Activated T-helper 17 cell treated with anti-CD3 and anti-CD28 coated beads, Interleukin-2, amount 50 U/mL, for 72 hours (primary cell): ENCODE measurements at regions not wholly inside any gene's neighbourhood (a gene's known extent, or its start where the extent isn't known, plus 50 kb on each side); places are given as distances from the start of the nearest gene placed in this dataset.

Experiments
- ATAC-seq: fragments of 150-1000 bp; cut with Tn5 transposase; replicated peaks from 2 replicates; pipeline ENCODE4 v1.10.0; 2021; ENCODE audit warnings: mild to moderate bottlenecking, moderate library complexity
- H3K27ac Mint-ChIP-seq: one replicate; pipeline ENCODE4 v1.8.0; 2022; ENCODE audit warnings: mixed read lengths
- H3K27me3 Mint-ChIP-seq: one replicate; pipeline ENCODE4 v1.8.0; 2022; ENCODE audit warnings: mixed read lengths
- H3K36me3 Mint-ChIP-seq: one replicate; pipeline ENCODE4 v1.8.0; 2022; ENCODE audit warnings: low read depth, mild to moderate bottlenecking, mixed read lengths
- H3K4me1 Mint-ChIP-seq: one replicate; pipeline ENCODE4 v1.8.0; 2022; ENCODE audit warnings: mixed read lengths
- H3K4me3 Mint-ChIP-seq: one replicate; pipeline ENCODE4 v1.8.0; 2022; ENCODE audit warnings: mild to moderate bottlenecking, mixed read lengths
- H3K9me3 Mint-ChIP-seq: one replicate; pipeline ENCODE4 v1.8.0; 2022; ENCODE audit warnings: mixed read lengths

DNA sequence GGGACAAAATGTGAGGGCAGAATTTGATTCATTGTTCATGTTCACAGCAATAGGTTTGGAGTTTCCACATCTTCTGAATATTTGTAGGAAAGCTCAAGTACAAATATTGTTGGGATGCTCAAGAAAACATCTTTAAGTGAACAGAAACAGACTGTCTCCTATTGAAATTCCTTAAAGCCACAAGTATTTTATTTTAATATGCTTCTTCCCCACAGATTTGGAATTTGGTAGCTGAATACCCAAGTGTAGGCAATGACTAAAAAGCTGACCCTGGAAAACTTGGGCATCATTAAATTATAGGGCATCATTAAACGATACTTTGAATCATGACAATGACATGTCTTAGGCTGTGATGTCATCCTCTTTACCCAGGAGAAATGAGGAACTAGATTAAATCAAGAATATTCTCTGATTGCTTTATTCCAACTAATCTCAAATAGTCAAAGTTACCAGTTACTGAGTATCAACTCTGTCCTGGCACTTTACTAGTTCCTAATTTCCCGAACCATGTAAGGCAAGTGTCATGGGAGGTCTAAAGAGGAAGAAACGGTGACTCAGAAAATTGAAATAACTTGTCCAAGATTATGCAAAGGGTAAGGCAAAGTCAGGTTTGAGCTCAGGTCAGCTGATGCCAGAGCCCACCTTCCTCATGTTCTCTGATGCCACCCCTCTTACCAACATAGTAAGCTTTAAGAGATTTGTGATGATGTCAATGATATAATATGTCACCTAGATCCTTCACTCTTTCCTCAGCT, 223.1 kb upstream of the LEF1 start:
- H3K36me3 Mint-ChIP-seq: no peaks in the 10 kb centered on the region
- H3K27me3 Mint-ChIP-seq: no peaks in the 10 kb centered on the region
- ATAC-seq: no peak

DNA sequence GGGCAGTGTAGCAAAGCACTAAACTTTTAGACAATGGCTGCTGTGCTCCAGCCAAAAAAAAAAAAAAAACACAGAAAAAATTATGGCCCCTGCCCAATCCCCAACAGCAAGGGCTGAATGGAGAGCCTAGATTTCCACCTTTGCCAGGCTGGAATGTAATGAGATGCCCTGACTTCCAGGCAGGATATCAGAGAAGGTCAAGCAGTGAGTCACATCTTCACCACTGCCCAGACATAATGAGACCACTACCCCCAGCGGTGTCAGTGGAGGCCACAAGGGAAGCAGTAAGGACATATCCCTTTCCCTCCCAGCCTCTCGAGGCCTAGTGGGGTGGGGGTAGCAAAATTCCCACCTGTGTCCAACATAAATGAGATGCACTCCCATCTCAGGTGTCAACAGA, 216.3 kb upstream of the LEF1 start:
- no peak overlapping the region for H3K27ac Mint-ChIP-seq
- H3K9me3 Mint-ChIP-seq: no peaks in the 10 kb centered on the region
- no peaks in the 10 kb centered on the region for H3K36me3 Mint-ChIP-seq
- H3K4me3 Mint-ChIP-seq: no peak overlapping the region
- H3K27me3 Mint-ChIP-seq: peaks cover 3% of the 10 kb centered on the region
- no peaks in the 10 kb centered on the region for H3K4me1 Mint-ChIP-seq
- ATAC-seq: no peak

More for the DNA sequence above, 223.1 kb upstream of the LEF1 start:
- no peak overlapping the region for H3K4me3 Mint-ChIP-seq
- no peaks in the 10 kb centered on the region for H3K9me3 Mint-ChIP-seq
- H3K27ac Mint-ChIP-seq: no peak overlapping the region
- peaks cover 6% of the 10 kb centered on the region for H3K4me1 Mint-ChIP-seq

DNA sequence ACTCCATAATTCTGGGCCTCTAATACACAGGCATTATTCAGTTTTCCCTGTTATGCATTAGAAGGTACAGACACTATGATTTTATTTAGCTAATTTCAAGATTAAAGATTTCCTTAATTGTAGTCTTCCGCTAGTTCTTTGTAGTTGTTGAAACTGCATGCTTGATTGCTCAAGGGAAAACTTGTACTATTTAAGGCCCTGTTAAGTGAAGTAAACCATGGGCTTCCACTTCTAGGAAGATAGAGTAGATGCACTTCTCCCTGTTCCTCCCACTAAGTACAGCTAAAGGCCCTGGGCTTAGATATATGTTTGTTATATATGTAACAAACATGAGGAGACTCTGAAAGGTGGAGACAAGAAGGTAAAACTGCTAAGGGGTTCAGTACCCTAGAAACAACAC, 215.8 kb upstream of the LEF1 start:
- Mint-ChIP-seq H3K27me3 (peaks cover 3% of the 10 kb centered on the region), H3K4me1 (no peaks in the 10 kb centered on the region), H3K9me3 (no peaks in the 10 kb centered on the region), H3K36me3 (no peaks in the 10 kb centered on the region), H3K27ac (no peak overlapping the region), H3K4me3 (no peak overlapping the region)
- ATAC-seq: no peak

DNA sequence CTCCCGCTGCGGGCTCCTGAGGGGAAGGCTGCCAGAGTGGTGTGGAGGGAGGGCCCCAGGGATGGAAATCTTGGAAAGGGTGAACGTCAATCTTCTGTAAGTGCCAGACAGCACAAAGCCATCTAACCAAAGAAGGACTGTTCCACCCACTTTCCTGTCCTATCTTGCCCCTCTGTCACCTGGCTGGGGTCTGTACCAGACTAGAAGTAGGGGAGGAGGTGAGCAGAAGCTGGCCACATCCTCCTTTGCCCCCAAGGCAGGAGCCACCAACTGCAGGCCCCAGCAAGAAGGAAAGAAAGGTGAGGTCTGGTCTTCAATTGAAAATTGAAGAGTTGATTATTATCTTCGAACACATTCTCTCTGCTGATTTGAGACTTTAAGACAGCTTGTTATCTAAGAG, 214.4 kb upstream of the LEF1 start:
- no peak overlapping the region for H3K27ac Mint-ChIP-seq
- no peak for ATAC-seq
- H3K9me3 Mint-ChIP-seq: no peaks in the 10 kb centered on the region
- H3K4me3 Mint-ChIP-seq: no peak overlapping the region
- H3K36me3 Mint-ChIP-seq: no peaks in the 10 kb centered on the region
- peaks cover 3% of the 10 kb centered on the region for H3K27me3 Mint-ChIP-seq
- no peaks in the 10 kb centered on the region for H3K4me1 Mint-ChIP-seq

DNA sequence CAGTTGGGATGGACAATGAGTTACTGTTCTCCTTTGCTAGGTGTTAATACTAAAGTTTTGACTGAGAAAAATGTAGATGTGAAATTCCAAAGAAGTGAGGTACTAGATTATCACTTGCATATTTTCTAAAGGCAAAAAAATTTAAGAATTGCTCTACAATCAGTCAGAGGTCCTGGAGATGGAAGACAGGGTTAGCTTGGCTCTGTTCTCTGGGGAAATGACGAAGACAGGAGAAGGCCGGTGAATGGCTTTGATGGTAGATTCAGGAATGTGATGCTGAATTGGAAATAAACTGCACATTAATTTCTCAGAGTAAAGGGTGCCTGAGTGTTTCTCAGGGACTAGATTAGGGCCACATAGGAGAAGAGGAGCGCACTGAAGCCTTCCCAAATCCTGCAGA, 214.0 kb upstream of the LEF1 start:
- H3K36me3 Mint-ChIP-seq: no peaks in the 10 kb centered on the region
- peaks cover 3% of the 10 kb centered on the region for H3K27me3 Mint-ChIP-seq
- no peak overlapping the region for H3K27ac Mint-ChIP-seq
- no peaks in the 10 kb centered on the region for H3K4me1 Mint-ChIP-seq
- no peak for ATAC-seq
- no peaks in the 10 kb centered on the region for H3K9me3 Mint-ChIP-seq
- no peak overlapping the region for H3K4me3 Mint-ChIP-seq

DNA sequence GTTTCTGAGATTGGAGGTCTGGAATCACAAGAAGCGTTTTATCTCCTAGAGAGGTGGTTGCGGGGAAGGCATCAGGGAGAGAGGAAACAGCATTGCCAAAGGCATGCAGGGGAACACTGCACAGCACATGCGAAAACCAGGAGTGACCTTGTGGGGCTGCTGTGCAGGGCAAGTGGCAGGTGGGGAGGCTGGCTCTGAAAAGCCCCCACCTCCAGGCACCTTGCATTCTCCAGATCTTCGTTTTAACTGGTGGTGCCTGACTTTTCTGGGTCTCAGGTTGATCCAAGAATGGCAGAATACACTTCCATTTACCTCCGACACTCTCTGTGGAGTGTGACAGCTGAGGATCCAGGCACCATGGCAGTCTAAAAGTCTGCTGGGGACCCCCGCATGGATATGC, 209.4 kb upstream of the LEF1 start:
- Mint-ChIP-seq H3K36me3 (no peaks in the 10 kb centered on the region), H3K27me3 (peaks cover 6% of the 10 kb centered on the region), H3K4me1 (peaks cover 6% of the 10 kb centered on the region), H3K27ac (no peak overlapping the region), H3K4me3 (no peak overlapping the region), H3K9me3 (no peaks in the 10 kb centered on the region)
- ATAC-seq: no peak

DNA sequence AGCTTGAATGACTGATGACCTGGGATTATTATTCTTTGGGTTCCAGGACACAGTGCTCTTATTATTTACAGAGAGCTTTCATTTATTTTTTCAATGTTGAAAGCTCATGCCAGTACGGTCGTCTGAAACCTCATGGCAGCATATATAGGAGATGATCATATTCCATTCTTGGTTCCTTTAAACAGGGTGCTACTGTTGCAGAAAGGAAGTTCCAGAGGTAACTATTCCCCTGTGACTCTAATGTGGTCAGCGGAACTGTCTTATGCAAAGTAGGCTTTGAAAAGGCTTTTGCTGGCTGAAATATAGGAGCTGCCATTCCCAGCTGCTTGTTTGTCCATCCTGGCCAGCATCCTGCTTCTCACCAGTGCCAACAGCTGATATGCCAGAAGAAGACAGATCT, 208.3 kb upstream of the LEF1 start:
- Mint-ChIP-seq H3K9me3 (no peaks in the 10 kb centered on the region), H3K4me1 (peaks cover 9% of the 10 kb centered on the region), H3K36me3 (no peaks in the 10 kb centered on the region), H3K27ac (no peak overlapping the region), H3K4me3 (no peak overlapping the region), H3K27me3 (peaks cover 5% of the 10 kb centered on the region)
- ATAC-seq: no peak

DNA sequence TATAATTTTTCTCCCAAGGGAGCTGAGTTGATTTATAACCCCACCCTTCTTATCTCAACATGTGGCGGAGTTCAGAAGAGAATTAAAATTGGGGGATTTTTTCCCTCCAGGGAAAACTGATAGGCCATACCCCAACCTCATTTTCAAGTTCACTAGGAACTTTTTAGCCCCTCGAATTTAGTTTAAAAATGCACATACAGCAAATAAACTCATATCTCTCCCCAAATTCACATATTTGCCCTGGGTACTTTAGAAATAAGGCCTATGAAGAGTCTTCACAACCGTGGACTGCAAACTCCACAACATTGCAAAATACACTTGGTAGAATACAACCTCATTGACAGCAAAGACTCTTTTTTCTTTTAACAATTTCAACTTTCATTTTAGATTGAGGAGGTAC, 206.7 kb upstream of the LEF1 start:
- peaks cover 7% of the 10 kb centered on the region for H3K27me3 Mint-ChIP-seq
- no peak overlapping the region for H3K4me3 Mint-ChIP-seq
- ATAC-seq: no peak
- H3K4me1 Mint-ChIP-seq: peaks cover 9% of the 10 kb centered on the region
- H3K9me3 Mint-ChIP-seq: no peaks in the 10 kb centered on the region
- H3K36me3 Mint-ChIP-seq: no peaks in the 10 kb centered on the region
- H3K27ac Mint-ChIP-seq: no peak overlapping the region

DNA sequence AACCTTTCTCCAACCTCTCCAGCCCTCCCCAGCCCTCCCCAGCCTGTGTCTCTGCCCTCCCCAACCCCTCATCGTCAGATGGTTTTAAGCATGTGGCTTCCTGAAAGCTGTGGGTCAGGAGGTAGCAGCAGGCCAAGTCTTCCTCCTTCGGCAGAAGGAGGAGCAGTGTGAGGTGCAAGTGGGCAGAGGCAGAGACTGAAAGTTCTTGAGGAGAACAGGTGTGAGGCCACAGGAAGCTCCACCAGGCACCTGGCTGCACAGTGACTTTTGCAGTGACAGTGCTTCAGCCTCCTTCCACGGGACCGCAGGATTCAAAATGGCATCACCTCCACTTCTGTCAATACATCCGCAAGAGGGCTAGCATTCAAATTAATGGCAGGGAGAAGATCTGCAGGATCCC, 203.9 kb upstream of the LEF1 start:
- peaks cover 16% of the 10 kb centered on the region for H3K27me3 Mint-ChIP-seq
- ATAC-seq: peak; percentile 40

DNA sequence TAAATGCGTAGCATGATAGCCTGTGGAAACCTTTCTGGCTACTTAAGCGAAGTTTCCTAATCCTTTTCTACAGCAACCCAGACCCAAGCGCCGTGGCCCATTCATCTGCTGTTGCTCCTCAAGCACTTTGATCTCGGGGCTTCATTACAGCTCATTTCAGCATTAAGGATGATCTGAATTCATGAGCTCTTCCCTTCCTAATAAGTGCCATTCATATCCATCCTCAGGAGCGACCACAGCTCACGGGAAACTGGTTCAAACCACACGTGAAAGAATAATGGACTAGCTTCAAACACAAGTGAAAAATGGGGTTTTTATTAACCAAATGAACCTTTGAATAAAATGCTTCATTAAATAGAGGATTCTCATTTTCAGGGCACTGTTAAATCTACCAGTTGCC, 202.6 kb upstream of the LEF1 start:
- Mint-ChIP-seq H3K4me3 (no peak overlapping the region), H3K36me3 (no peaks in the 10 kb centered on the region)

More for the DNA sequence above, 203.9 kb upstream of the LEF1 start:
- H3K4me1 Mint-ChIP-seq: peaks cover 9% of the 10 kb centered on the region
- H3K4me3 Mint-ChIP-seq: peak overlapping the region; percentile 30
- no peaks in the 10 kb centered on the region for H3K9me3 Mint-ChIP-seq
- H3K36me3 Mint-ChIP-seq: no peaks in the 10 kb centered on the region
- H3K27ac Mint-ChIP-seq: no peak overlapping the region

DNA sequence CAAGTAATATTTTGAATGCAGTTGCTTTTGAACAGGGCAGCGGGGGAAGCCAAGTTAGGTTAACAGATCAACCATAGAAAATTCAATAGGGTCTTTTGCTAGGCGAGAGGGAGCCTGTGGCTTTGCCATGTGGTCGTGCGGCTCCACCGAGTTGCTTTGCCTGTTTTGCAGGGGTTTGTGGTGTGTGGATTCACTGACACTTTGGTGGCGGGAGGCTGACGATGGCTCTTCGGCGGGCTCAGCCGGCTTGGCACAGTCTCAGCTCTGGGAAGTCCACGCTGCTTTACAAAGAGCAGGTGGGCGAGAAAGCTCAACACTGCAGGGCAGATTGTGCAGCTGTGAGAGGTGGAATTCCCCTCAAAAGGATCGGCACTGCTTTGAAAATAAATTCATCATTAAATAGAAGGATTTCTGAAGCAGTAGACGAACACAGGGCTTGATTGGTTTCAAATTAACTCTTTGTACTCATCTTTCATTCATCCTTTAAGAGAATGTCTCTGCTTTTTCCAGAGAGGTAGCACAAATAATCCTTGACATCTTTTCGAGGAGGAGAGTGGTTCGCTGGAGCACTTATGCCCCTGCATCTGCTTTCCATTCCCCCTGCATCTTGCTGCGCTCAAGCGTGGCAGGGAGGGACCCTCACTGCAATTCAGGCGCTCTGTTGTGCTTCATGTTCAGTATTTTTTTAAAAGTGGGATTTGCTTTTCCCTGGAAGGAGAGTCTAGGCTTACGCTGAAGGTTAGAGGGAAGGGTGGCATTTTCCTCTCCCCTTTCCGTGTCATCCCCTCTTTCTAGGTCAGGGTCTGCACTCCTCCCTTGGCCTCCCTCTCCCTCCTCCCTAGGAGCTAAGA, 201.8 kb upstream of the LEF1 start:
- Mint-ChIP-seq H3K4me3 (no peak overlapping the region), H3K4me1 (peaks cover 5% of the 10 kb centered on the region), H3K27ac (no peak overlapping the region), H3K9me3 (no peaks in the 10 kb centered on the region), H3K27me3 (peaks cover 13% of the 10 kb centered on the region), H3K36me3 (no peaks in the 10 kb centered on the region)
- no peak for ATAC-seq

More for the DNA sequence above, 202.6 kb upstream of the LEF1 start:
- no peaks in the 10 kb centered on the region for H3K9me3 Mint-ChIP-seq
- no peak for ATAC-seq
- H3K27ac Mint-ChIP-seq: no peak overlapping the region
- H3K4me1 Mint-ChIP-seq: peaks cover 5% of the 10 kb centered on the region
- H3K27me3 Mint-ChIP-seq: peaks cover 13% of the 10 kb centered on the region

DNA sequence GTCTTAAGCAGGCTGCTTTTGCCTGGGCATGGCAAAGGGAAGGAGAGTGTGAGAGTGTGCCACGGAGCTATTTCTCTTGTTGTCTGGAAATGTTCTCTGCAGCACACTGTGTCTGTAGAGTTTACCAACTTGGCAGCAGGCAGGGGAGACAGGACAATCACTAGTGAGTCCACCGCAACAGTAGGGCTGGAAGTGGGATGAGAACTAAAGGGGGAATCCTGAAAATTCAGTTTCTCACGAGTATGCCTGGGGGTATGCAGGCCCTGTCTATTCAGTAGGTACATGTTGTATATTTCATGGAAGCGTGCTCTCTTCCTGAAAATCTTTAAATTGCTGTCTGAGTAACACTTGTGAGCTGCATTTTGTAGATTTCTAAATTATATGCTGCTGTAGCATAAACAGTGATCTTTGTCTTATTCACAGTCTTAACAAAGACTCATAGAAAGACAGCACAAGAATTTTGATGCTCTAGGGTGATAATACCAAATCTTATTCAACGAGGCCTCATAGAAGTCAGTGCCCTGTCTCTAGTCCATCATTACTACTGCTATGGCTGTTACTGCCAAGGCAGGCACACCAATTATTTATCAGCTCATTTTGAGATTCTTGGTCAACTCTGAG, 200.4 kb upstream of the LEF1 start:
- Mint-ChIP-seq H3K27me3 (peaks cover 13% of the 10 kb centered on the region), H3K27ac (no peak overlapping the region), H3K4me3 (no peak overlapping the region), H3K36me3 (no peaks in the 10 kb centered on the region), H3K9me3 (no peaks in the 10 kb centered on the region), H3K4me1 (peaks cover 5% of the 10 kb centered on the region)
- no peak for ATAC-seq

DNA sequence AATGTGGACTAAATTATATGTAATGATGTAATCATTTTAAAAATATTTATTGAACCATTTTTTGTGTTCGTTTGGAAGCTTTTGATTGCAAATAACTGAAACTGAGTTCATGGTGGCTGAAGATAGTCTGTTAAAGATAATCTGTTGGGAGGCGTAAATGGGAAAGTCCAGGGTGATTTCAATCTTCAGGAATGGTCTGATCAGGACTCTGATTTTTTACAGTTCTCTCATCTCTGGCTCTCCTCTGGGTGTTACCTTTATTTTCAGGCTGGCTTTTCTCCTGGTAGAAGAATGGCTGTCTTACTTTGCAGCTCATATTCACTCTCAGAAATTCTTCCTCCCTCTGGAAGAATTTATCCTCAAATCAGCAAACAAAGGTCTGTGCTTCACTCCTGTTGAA, 199.0 kb upstream of the LEF1 start:
- no peaks in the 10 kb centered on the region for H3K4me1 Mint-ChIP-seq
- no peaks in the 10 kb centered on the region for H3K9me3 Mint-ChIP-seq
- no peak for ATAC-seq
- no peaks in the 10 kb centered on the region for H3K36me3 Mint-ChIP-seq
- no peak overlapping the region for H3K4me3 Mint-ChIP-seq
- H3K27ac Mint-ChIP-seq: no peak overlapping the region
- peaks cover 13% of the 10 kb centered on the region for H3K27me3 Mint-ChIP-seq

DNA sequence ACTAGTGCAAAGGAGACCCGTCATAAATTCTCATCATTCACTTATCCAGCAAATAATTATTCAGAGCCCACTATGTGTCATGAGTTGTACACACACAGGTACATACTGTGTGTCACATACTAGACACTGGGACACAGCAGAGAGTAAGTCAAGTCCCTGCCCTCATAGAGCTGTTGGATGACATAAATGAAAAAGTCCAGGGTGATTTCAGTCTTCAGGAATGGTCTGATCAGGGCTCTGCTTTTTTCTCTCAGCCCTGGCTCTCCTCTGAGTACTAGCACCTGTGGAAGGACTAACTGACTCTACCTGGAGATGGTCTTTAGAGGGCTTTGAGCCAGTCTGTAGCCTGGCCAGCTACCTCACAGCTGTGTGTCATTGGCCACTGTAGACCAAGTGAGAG, 198.0 kb upstream of the LEF1 start:
- Mint-ChIP-seq H3K9me3 (no peaks in the 10 kb centered on the region), H3K4me3 (no peak overlapping the region), H3K4me1 (peaks cover 7% of the 10 kb centered on the region), H3K27ac (no peak overlapping the region), H3K27me3 (peaks cover 13% of the 10 kb centered on the region), H3K36me3 (no peaks in the 10 kb centered on the region)
- ATAC-seq: peak; percentile 18

DNA sequence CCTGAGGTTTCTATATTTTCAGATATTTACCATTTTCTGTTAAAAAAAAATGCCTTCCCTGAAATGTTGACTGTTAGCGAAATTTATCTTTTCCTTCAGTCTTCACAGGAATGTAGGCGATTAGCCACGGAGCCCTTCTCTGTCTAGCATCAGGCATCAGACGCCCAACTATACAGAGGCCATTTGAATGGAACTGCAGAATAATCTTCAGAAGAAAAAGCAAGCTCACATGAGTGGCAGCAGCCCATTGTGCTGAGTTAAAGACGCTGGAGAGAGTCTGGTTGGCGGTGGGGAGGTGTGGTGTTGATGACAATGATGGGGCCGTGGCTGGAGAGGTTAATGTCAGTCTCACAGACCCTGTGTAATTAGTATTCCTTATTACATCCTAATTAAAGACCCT, 196.8 kb upstream of the LEF1 start:
- H3K27ac Mint-ChIP-seq: no peak overlapping the region
- H3K4me3 Mint-ChIP-seq: no peak overlapping the region
- H3K36me3 Mint-ChIP-seq: no peaks in the 10 kb centered on the region
- ATAC-seq: no peak
- H3K4me1 Mint-ChIP-seq: peaks cover 11% of the 10 kb centered on the region
- peaks cover 10% of the 10 kb centered on the region for H3K27me3 Mint-ChIP-seq
- no peaks in the 10 kb centered on the region for H3K9me3 Mint-ChIP-seq
